Tongue (tissue), 1 donor: ENCODE measurements at regions not wholly inside any gene's neighbourhood (a gene's known extent, or its start where the extent isn't known, plus 50 kb on each side); places are given as distances from the start of the nearest gene placed in this dataset.

ENCODE experiments used
- DNase-seq: peaks from one replicate; pipeline ENCODE4 v3.0.0-alpha.2; 2015

DNA sequence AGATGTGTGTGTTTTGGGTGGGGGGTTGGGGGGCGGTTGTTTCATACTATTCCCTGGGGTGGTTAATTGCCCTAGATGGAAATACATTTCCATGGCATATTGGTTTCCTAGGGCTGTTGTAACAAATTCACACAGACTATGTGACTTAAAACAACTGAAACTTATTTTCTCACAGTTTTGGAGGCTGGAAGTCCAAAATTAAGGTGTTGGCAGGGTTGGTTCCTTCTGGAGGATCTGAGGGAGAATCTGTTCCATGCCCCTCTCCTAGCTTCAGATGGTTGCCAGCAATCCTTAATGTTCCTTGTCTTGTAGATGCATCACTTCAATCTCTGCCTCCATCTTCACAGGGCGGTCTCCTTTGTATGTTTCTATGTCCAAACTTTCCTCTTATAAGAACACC lies 353.7 kb upstream of the ACTBL2 start:
- no peak for DNase-seq

DNA sequence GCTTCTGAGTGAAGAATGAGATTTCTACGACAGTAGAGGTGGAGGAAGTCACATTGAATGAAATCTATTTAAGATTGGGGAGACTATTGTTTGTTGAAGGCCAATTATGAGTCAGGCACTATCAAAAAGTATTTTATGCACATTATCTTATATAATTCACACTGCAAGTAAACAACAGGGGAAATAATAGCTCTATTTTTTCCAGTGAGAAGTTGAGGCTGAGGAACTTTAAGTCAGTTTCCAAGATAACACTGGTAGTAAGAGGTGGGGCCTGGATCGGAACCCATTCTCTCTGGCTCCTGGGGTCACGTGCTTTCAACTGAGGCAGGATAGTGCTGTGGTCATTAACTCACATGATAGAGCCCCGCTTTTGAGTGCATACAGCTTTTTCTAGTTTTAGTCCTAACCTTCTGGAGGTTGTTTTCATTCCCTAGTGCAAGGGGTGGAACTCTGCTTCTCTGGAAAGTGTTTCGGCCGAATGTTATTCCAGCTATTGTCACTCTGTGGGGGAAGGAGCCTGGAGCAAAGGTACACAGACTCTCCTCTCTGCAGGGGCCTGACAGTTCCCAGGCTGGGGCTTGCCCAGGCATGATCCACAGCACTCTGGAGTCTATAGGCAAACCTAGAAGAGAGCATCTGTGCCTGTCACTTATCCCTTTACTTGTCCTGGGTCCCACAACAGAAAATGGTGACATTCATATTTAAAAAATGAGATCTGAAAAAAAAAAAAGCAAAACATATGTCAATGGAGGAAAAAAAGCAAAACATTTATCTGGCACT lies 352.4 kb upstream of the ACTBL2 start:
- DNase-seq = peak; percentile 73

DNA sequence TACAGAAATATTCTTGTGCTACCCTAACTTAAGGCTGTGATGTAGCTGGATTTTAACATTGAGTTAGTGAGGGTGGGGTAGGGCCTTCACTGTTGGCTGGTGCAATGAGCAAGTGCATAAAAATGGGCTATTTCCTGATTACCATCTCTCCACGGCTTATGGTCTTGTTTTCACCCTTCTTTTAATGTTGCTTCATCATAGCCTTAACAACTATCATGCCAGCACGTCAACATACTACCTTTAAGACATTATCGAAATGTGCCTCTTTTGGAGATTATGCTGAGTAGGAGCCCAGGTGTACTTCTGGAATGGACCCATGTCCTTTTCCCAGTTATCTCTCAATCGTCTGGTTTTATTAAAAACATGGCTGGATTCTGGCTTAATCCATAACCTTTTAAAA lies 350.9 kb upstream of the ACTBL2 start:
- no peak for DNase-seq

DNA sequence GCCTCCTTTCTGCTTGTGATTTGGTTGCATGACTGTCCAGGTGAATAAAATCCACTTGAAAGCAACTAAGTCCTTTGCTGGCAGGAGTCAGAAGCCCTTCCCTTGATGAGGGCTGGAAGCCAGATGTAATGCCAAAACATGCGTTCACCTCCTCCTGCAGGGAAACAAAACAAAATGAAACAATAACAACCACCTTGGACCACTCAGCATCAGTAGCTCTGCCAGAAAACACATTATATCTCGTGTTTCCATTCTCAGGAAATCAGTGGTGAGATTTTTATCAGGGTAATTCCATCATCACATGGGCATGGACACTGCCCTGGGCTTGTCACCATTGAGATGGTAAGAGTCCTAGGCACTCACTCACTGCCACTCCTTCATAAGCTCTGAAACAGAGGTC lies 350.3 kb upstream of the ACTBL2 start:
- DNase-seq = no peak

DNA sequence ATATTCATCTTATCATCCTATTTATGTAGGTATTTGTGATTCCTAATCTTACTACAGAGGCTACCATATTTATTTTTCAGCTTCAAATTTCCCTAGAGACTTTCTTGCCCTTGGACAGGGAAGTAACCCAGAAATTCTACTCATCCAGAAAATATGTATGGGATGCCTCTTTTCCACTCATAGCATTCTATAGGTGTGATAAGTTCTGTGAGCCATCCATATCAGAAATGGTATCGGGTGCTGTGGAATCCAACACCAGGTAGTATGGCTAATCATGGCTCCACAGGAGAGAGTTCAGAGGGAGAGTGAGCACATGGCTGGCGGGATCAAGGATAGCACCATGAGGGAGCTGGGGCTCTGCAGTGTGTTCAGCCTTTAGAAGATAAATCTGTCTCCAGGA lies 349.3 kb upstream of the ACTBL2 start:
- DNase-seq = no peak

DNA sequence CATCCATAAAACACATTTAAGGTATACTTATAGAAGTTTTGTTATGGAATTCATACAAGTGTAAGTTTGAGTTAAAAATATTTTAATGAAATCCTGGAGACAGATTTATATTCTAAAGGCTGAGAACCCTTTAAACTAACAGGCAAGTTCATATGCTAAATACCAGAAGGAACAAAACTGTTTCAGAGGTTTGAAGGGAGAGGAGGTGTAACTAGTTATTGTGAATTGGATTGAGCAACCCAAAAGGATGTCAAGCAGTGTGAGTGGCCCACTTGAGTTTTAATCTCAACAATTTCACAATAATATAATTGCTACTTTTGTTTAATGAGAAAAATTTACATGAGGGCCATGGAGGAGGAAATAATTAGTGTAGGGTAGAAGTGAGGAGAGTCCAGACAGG lies 348.5 kb upstream of the ACTBL2 start:
- DNase-seq = no peak

DNA sequence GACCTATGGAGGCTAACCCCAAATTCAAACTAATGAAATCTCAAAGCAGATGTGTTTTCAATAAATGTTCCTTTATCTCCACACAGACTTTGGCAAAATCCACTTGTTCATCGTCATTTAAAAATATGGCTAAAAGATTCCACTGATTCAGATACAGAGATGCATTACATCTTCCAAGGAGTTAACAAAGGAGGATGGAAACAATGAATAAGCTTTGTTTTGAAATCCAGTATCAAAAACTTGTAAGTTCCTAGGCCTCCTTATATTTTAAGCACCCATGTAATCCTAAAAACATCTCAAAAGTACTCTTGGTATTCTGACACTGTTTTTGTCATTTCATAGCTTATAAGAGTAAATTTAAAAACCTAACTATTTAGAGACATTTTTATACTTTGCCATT lies 345.6 kb upstream of the ACTBL2 start:
- DNase-seq = no peak

DNA sequence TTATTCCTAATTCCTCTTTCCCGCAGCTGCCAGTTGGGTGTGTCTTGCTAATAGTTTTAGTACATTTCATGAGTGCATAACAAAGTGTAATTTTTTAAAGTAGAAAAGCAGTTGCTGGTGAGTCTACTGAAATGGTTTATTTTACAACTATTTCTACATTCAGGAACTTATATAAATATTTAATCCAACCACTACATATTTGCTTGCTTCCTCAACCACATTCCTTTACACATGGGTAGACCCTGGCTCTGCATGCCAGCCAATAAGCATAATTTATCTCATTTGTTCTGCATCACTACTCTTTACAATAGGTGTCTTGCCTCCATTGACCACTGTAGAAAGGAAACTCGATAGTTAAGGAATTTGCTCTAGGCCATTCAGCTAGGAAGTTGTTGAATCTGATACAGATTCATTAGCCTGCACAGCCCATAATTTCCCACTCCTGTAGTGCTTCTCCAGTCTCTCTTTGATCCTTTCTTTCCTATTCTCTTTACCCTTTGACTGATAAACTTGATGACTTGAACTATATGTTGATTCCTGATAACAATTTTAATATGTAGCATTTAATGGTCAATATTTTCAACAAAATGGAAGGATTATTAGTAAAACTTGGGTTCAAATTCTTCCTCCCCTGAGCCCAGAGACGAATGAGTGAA lies 342.5 kb upstream of the ACTBL2 start:
- no peak for DNase-seq

DNA sequence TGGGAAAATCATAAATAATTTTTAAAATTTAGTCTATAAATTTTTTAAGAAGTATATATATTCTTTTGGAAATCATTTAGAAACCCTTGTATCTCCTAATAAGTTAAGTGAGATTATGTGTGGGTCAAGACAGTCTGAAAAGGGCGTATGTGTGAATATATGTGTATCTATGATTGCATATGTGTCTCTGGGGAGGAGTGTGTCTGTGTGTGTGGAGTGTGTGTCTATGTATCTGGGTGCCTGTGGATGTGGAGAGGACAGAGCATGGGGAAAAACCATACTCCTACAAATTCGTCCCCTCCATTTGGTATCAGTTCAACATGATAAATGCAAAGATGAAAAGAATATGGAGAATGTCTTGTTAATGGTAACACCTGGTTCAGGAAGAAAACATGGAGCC lies 342.0 kb upstream of the ACTBL2 start:
- DNase-seq = no peak

DNA sequence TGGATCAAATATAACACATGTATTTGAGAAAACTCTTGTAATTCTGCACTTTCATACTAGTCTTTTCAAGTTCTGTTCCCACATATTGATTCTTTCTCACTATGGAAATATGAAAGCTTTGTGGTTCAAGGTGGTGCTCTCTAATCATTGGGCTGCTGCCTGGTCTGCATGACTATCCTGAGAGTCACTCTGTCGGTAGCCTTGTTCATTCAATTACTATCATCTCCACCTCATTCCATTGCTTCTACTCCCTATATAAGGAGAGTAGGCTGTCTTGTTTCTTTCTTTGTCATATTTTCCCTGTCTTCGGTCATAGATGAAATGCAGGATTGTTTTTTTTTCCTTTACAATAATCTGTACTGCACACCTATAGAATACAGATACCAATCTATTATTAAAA lies 341.4 kb upstream of the ACTBL2 start:
- DNase-seq = no peak

DNA sequence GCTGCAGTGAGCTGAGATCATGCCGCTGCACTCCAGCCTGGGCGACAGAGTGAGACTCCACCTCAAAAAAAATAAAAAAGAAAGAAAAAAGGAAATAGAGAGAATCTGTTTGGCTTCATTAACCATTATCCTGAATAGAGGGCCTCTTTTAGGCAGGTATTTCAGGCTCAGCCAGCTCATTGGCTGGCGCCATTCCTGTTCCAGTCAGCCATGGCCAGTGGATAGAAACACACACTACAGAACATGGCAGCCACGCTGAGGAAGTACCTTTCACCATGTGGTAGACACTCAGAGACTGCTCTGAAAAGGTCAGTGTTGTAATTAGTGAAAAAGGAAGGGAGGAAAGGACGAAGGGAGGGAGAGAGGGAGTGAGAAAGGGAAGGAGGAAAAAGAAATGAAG lies 340.0 kb upstream of the ACTBL2 start:
- no peak for DNase-seq

DNA sequence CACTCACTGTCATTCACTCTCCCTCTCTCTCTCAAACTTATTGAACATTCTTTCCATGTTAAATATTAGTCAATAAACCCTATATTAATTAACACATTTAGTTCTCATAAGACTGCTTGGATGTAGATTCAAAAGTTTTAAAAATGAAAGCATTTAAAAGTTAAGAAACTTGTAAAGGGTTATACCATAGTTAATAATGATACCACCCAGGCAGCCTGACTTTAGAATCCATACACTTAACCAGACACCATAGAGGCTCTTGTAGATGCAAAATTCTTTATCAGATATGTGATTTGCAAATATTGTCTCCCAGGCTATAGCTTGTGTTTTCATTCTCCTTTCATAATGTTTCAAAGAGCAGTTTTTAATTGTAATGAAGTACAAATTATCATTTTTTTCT lies 335.8 kb upstream of the ACTBL2 start:
- no peak for DNase-seq

DNA sequence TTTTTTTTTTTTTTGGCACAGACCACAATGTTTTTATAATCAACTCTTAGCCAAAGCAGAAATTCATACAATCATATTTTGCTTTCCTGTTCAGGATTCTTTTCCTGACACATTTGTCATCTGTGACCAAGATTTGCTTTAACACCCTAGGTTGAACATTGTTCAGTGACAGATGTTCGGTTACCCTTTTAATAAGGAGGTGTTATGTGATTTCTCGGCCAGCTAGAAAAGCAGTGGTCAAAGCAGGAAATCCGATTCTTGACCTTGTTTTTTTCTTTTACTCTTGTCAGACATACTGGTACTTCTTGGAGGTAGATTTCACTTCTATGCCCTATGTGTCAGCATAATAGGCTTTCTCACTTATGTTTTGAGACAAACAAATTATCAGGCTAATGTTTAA lies 335.3 kb upstream of the ACTBL2 start:
- DNase-seq = no peak

DNA sequence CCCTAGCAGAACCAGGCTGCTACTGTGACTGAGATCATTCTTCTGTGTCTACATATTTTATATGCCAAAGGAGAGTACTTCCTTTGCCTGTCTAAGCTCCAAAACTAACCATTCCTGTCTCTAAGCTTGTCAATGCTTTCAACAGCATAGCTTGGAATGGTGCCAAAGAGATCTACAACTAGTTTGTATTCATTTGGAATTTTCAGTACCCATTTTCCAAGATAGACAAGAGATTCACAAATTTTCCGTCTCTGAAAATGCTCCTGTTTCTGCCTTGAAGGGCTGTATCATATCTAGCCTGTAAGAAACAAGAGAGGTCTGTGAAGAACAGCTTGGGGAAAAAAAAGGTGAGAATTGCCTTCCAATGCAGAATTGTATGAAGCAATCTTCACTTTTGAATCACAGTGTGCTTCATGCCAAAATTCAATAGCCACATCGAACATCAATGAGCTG lies 334.4 kb upstream of the ACTBL2 start:
- no peak for DNase-seq

DNA sequence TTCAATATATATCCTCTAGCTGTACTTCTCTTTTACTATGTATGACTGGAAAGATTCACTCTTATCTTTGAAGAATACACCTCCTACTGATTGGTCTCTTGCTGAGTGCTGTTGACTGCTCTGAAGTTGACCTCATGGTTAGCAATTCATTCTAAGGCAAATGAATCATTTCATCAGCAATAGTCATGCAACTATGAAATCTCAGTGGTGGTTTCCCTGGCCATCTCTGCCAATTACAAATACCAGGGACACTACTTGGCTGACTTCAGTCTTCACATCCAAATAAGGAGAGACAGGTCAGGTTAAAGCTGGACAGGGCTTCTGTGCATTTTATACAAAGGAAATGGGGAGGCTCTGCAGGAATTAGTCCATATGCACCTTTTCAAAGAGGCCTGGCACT lies 333.5 kb upstream of the ACTBL2 start:
- no peak for DNase-seq

DNA sequence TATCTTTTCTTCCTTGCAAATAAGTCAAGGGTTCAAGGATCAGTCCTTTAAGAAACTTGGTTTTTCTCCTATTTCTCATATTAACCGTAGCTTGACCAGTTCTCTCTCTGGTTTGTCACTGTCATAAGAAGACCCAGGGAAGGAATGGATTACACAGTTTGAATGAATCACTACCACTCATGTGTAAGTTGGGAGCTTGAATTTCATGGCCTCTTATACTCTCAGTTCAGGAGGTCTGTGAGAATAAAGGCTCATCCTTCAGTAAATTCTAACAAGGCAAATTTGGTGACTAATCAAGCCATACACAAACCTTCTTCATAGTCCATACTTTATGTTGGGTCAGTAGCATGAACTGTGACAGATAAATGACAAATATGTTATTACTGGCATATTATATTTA lies 323.1 kb upstream of the ACTBL2 start:
- no peak for DNase-seq

DNA sequence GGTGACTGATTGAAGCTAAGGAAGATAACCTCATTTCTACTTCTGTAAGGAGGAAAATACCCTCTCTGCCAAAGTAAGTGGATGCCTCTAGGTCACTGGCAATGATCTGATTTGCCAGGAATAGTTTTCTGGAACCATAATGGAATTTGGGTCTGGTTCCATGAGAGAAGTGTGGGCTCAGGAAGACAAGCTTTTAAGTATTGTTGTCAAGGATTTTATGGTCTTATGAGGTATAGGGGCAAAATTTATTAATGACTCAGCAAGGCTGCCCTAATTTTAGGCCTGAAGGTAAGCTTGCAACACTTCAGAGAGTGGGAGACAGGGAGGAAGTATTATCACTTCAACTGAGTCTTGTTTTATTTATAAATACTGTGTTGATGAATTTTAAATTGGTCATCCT lies 322.6 kb upstream of the ACTBL2 start:
- no peak for DNase-seq

DNA sequence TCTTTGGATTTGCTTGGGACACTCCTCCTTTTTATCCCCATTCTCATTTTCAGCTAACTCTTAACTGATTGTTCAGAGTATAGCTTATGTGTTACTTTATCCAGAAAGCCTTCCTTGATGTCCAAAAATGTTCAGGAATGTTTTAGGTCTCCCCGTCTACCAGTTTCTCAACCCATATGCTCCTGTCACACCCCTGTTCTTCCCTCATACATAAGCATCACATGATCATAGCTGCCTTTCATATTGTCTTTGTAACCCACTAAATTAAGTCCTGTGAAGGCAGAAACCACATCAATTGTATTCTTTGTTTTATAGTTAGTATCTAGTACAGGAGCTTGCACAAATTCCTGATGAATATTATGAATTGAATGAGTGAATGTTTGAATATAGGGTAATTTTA lies 321.9 kb upstream of the ACTBL2 start:
- no peak for DNase-seq

DNA sequence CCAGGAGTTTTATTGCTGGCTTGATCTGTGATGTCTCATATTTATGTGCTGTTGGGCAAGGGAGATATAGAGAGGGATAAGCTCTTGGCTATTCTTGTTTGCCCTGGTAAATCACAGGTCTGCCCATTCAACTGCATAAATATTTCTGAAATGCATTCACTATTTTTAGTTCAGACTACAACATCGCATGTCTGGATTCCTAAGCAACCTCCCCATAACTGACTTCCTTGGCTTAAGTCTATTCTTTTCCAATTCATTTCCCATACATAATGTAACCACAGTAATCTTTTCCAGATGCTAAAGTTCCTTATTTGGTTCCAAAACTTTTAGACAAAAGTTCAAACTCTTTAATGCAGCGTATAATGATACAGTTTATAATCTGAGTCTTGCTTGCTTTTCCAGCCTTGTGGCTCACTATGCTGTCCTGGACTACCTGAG lies 321.4 kb upstream of the ACTBL2 start:
- DNase-seq = peak; percentile 74

DNA sequence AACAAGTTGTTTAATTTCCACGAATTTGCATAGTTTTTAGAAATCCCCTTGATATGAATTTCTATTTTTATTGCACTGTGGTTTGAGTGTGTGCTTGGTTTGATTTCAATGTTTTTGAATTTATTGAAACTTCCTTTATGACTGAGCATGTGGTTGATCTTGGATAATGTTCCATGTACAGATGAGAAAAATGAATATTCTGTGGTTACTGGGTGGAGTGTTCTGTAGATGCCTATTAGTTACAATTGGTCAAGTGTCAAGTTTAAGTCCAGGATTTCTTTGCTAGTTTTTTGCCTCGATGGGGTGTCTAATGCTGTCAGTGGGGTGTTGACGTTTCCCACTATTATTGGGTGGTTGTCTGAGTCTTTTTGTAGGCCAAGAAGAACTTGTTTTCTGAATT lies 319.5 kb upstream of the ACTBL2 start:
- no peak for DNase-seq

DNA sequence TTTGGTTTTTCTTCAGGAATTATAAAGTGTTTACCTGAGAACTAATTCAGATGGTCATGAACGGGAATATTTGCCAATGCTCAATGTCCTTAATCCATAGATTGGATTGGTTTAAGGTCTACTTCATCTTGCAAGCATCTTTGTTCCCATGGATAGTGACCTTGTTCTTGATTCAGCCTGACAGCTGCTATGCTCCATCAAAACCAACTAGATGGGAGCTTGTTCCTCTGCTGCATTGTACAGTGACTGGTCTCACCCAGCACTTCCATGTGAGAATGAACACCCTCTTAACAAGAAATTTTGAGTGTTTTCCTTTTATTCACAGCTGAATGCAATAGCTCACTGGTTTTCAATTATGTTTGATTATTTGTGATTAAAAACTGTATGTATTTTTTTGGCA lies 312.6 kb upstream of the ACTBL2 start:
- no peak for DNase-seq

DNA sequence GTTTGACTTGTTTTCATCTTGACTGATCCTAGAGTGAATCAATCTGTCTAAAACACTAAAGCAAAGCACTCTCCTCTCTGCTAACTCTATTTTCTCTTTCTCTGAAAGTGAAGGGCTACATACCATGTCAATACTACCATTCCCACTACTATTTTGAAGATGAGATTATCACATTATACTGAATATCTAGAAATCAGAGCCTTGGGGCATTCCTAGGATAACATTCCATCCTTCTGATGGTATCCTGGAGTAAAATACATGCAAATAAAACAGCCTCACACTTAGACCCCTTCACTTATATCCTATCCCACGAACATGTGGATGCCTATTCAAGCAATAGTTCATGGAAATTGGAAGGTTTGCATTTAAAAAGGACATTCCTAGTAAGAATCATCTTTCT lies 309.3 kb upstream of the ACTBL2 start:
- no peak for DNase-seq

DNA sequence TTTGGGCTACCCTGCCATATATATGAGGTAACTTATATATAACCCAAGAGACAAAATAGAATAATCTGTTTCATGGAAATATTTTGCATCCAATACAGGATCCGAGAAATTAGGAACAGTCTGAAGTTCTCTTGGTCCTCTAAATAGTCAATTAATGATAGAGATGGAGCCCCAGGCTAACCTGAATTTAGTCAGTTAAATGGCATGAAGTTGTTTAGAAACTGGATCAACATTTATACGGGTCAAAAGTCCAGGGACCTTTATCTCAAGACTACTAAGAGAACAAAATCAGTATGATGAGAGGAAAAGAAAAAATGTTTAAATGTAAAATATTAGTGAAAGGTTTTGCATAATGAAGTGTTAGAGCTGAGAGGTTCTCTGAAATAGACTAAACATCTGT lies 303.3 kb upstream of the ACTBL2 start:
- no peak for DNase-seq

DNA sequence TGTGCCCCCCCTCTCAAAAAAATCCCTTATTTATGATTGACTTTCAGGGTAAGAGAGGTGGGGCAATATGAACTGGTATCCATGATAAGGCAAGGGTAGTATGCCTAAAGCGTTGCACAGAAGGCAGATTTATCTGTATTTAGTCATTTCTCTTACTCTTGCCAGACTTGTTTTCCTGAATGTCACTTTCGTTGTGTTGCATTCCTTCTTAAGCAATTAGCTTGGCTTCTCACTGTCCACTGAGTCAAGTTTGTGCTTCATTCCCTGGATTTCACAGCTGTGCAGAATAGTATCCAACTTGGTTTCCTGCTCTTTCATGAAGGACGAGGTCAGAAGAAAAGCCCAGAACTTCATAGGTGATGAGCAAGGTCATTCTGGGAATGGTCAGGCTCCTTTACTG lies 301.5 kb upstream of the ACTBL2 start:
- no peak for DNase-seq
